Cardiac muscle cell (in vitro differentiated cells and primary cell): ENCODE measurements at regions not wholly inside any gene's neighbourhood (a gene's known extent, or its start where the extent isn't known, plus 50 kb on each side); places are given as distances from the start of the nearest gene placed in this dataset.

Source experiments
- DNase-seq, 2 donors: peaks; one replicate each; pipeline versions ENCODE4 v3.0.0 to v3.0.0-alpha.2; 2010 to 2017; ENCODE audit warnings: low read depth in 1 of 2, low spot score in 1 of 2
- H3K27ac ChIP-seq: fragments of 200-600 bp; sonication (generic); 2 replicates; pipeline ENCODE4 v1.5.1; 2016
- H3K27me3 ChIP-seq: fragments of 200-600 bp; sonication (generic); 2 replicates; pipeline ENCODE4 v1.6.0; 2016; ENCODE audit warnings: control low read depth
- H3K36me3 ChIP-seq: fragments of 200-600 bp; sonication (generic); 2 replicates; pipeline ENCODE4 v1.5.1; 2016; ENCODE audit warnings: control low read depth
- H3K4me1 ChIP-seq: fragments of 200-600 bp; sonication (generic); 2 replicates; pipeline ENCODE4 v1.8.1; 2017; ENCODE audit warnings: low read depth, mild to moderate bottlenecking, mixed run types
- H3K4me3 ChIP-seq: fragments of 200-600 bp; sonication (generic); 2 replicates; pipeline ENCODE4 v1.5.1; 2016; ENCODE audit warnings: mild to moderate bottlenecking
- H3K9me3 ChIP-seq: fragments of 200-600 bp; sonication (generic); 2 replicates; pipeline ENCODE4 v1.5.1; 2017; ENCODE audit warnings: low read depth, mild to moderate bottlenecking, control low read depth
- CTCF ChIP-seq: IDR thresholded peaks from 2 replicates; pipeline ENCODE4 v1.5.1; 2012; ENCODE audit warnings: low read depth, mild to moderate bottlenecking, low read length

GRCh38 chr3:184467171-184467570 lies 87.3 kb downstream of the CHRD start:
- no peaks in the 10 kb centered on the region for H3K9me3 ChIP-seq
- DNase-seq, result no peak
- H3K27ac ChIP-seq, result no peak overlapping the region
- no peaks in the 10 kb centered on the region for H3K27me3 ChIP-seq
- no peaks in the 10 kb centered on the region for H3K36me3 ChIP-seq
- H3K4me3 ChIP-seq, result no peak overlapping the region
- no peak for TF ChIP-seq CTCF
- H3K4me1 ChIP-seq, result peaks cover 8% of the 10 kb centered on the region

- Histone ChIP-seq H3K4me1 (peaks cover 8% of the 10 kb centered on the region), H3K27me3 (peaks cover 3% of the 10 kb centered on the region), H3K4me3 (no peak overlapping the region), H3K9me3 (no peaks in the 10 kb centered on the region), H3K36me3 (no peaks in the 10 kb centered on the region), H3K27ac (no peak overlapping the region)
- no peak for TF ChIP-seq CTCF
- DNase-seq, result no peak
Measured at GRCh38 chr3:184470551-184470950, 90.7 kb downstream of the CHRD start.

GRCh38 chr3:184471439-184471838 lies 90.1 kb upstream of the EPHB3 start:
- Histone ChIP-seq H3K27me3 (peaks cover 3% of the 10 kb centered on the region), H3K27ac (no peak overlapping the region), H3K4me3 (no peak overlapping the region), H3K9me3 (no peaks in the 10 kb centered on the region), H3K4me1 (peaks cover 1% of the 10 kb centered on the region), H3K36me3 (no peaks in the 10 kb centered on the region)
- TF ChIP-seq CTCF, result no peak
- DNase-seq, result no peak

GRCh38 chr3:184472723-184473428 lies 88.7 kb upstream of the EPHB3 start:
- H3K4me1 ChIP-seq, result no peaks in the 10 kb centered on the region
- H3K9me3 ChIP-seq, result no peaks in the 10 kb centered on the region
- no peaks in the 10 kb centered on the region for H3K36me3 ChIP-seq
- no peak for DNase-seq
- TF ChIP-seq CTCF, result no peak
- H3K27me3 ChIP-seq, result peaks cover 3% of the 10 kb centered on the region
- H3K4me3 ChIP-seq, result no peak overlapping the region
- H3K27ac ChIP-seq, result no peak overlapping the region

- peaks cover 3% of the 10 kb centered on the region for H3K27me3 ChIP-seq
- no peak overlapping the region for H3K4me3 ChIP-seq
- no peaks in the 10 kb centered on the region for H3K36me3 ChIP-seq
- no peak overlapping the region for H3K27ac ChIP-seq
- no peak for DNase-seq
- no peaks in the 10 kb centered on the region for H3K4me1 ChIP-seq
- no peak for TF ChIP-seq CTCF
- no peaks in the 10 kb centered on the region for H3K9me3 ChIP-seq
Measured at GRCh38 chr3:184474897-184475296, 86.7 kb upstream of the EPHB3 start.
